ENCODE measurements at regions not wholly inside any gene's neighbourhood (a gene's known extent, or its start where the extent isn't known, plus 50 kb on each side); places are given as distances from the start of the nearest gene placed in this dataset.
"Not testable (repeated sequence)": the region's sequence is repeated elsewhere in the genome, so short reads cannot be mapped to it uniquely, and the experiment has no call there.

GRCh38 chr2:221897718-221898117 lies 325.6 kb upstream of the EPHA4 start:
- Histone ChIP-seq H3K9me3 (no peaks in the 10 kb centered on the region), H3K4me1 (no peaks in the 10 kb centered on the region), H3K4me3 (no peak overlapping the region), H3K36me3 (no peaks in the 10 kb centered on the region), H3K27ac (no peak overlapping the region), H3K27me3 (no peaks in the 10 kb centered on the region)
- intact Hi-C loops (cut with DNase I; ENCODE audit: low total_unique reads), result no loop called here
- TF ChIP-seq POLR2A (IDR thresholded peaks at IDR 0.05) (no peak), CTCF (IDR thresholded peaks at IDR 0.05) (no peak)
- DNase-seq, result no peak

GRCh38 chr2:221896505-221897151 lies 324.5 kb upstream of the EPHA4 start:
- H3K9me3 ChIP-seq, result no peaks in the 10 kb centered on the region
- H3K27ac ChIP-seq, result peak overlapping the region; percentile 60 to 67
- H3K4me3 ChIP-seq, result no peak overlapping the region
- no peaks in the 10 kb centered on the region for H3K27me3 ChIP-seq
- H3K36me3 ChIP-seq, result no peaks in the 10 kb centered on the region
- intact Hi-C loops (cut with DNase I; ENCODE audit: low total_unique reads), result no loop called here
- TF ChIP-seq POLR2A (IDR thresholded peaks at IDR 0.05) (no peak), CTCF (IDR thresholded peaks at IDR 0.05) (no peak)
- DNase-seq, result peak in 1 of 2 donors; percentile 41
- no peaks in the 10 kb centered on the region for H3K4me1 ChIP-seq

- Histone ChIP-seq H3K27me3 (no peaks in the 10 kb centered on the region), H3K4me1 (no peaks in the 10 kb centered on the region), H3K4me3 (no peak overlapping the region), H3K36me3 (no peaks in the 10 kb centered on the region), H3K9me3 (no peaks in the 10 kb centered on the region), H3K27ac (peak overlapping the region; percentile 60 to 67)
- intact Hi-C loops (cut with DNase I; ENCODE audit: low total_unique reads), result no loop called here
- TF ChIP-seq CTCF (IDR thresholded peaks at IDR 0.05) (no peak), POLR2A (IDR thresholded peaks at IDR 0.05) (no peak)
- peak; percentile 41 to 42 for DNase-seq
Observed at GRCh38 chr2:221895366-221896121, 323.4 kb upstream of the EPHA4 start.

GRCh38 chr2:221893501-221893900 lies 321.4 kb upstream of the EPHA4 start:
- no peak overlapping the region for H3K4me3 ChIP-seq
- H3K4me1 ChIP-seq, result no peaks in the 10 kb centered on the region
- H3K27me3 ChIP-seq, result no peaks in the 10 kb centered on the region
- intact Hi-C loops (cut with DNase I; ENCODE audit: low total_unique reads), result no loop called here
- no peak for DNase-seq
- H3K9me3 ChIP-seq, result no peaks in the 10 kb centered on the region
- H3K36me3 ChIP-seq, result no peaks in the 10 kb centered on the region
- no peak overlapping the region for H3K27ac ChIP-seq
- TF ChIP-seq CTCF (IDR thresholded peaks at IDR 0.05) (no peak), POLR2A (IDR thresholded peaks at IDR 0.05) (no peak)

DNA sequence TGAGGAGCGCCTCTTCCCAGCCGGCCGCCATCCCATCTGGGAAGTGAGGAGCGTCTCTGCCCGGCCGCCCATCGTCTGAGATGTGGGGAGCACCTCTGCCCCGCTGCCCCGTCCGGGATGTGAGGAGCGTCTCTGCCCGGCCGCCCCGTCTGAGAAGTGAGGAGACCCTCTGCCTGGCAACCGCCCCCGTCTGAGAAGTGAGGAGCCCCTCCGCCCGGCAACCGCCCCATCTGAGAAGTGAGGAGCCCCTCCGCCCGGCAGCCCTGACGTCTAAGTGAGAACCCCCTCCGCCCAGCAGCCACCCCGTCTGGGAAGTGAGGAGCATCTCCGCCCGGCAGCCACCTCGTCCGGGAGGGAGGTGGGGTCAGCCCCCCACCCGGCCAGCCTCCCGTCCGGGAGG lies 319.9 kb upstream of the EPHA4 start:
- DNase-seq; intact Hi-C loops (cut with DNase I; ENCODE audit: low total_unique reads): not testable (repeated sequence)

More for the DNA sequence above, 319.9 kb upstream of the EPHA4 start:
- not testable (repeated sequence) for H3K9me3 ChIP-seq, H3K4me3 ChIP-seq, H3K36me3 ChIP-seq, H3K27me3 ChIP-seq, H3K27ac ChIP-seq, H3K4me1 ChIP-seq

Measured in uterus (tissue), 3 donors.